Muscle layer of duodenum (tissue), 2 donors: ENCODE measurements at regions not wholly inside any gene's neighbourhood (a gene's known extent, or its start where the extent isn't known, plus 50 kb on each side); places are given as distances from the start of the nearest gene placed in this dataset.
"Not testable (repeated sequence)": the region's sequence is repeated elsewhere in the genome, so short reads cannot be mapped to it uniquely, and the experiment has no call there.

Experiments used
- H3K27ac ChIP-seq: one replicate; pipeline ENCODE4 v1.7.0; 2013; ENCODE audit warnings: mild to moderate bottlenecking, low read length
- H3K27me3 ChIP-seq: one replicate; pipeline ENCODE4 v1.7.0; 2013; ENCODE audit warnings: low read depth, mild to moderate bottlenecking, control low read depth, low read length
- H3K36me3 ChIP-seq, 2 donors: one replicate each; pipeline ENCODE4 v1.7.0; 2013; ENCODE audit warnings: low read length in 2 of 2, control low read depth in 1 of 2, mild to moderate bottlenecking in 1 of 2; ENCODE audit not compliant: insufficient read depth in 2 of 2, control insufficient read depth in 1 of 2
- H3K4me1 ChIP-seq, 2 donors: one replicate each; pipeline ENCODE4 v1.7.0; 2013; ENCODE audit warnings: low read length in 2 of 2, mild to moderate bottlenecking in 2 of 2, control low read depth in 1 of 2, moderate library complexity in 1 of 2; ENCODE audit not compliant: insufficient read depth in 2 of 2, control insufficient read depth in 1 of 2
- H3K4me3 ChIP-seq, 2 donors: one replicate each; pipeline ENCODE4 v1.7.0; 2013; ENCODE audit warnings: low read length in 2 of 2, low read depth in 1 of 2, mild to moderate bottlenecking in 1 of 2
- H3K9me3 ChIP-seq, 2 donors: one replicate each; pipeline ENCODE4 v1.7.0; 2013; ENCODE audit warnings: low read length in 2 of 2, control low read depth in 1 of 2, mild to moderate bottlenecking in 1 of 2; ENCODE audit not compliant: control insufficient read depth in 1 of 2
- donor health status: healthy.

GRCh38 chr6:15147827-15148226 lies 98.0 kb upstream of the JARID2 start:
- peaks cover 0 to 8% of the 10 kb centered on the region in 2 donors for H3K4me1 ChIP-seq
- H3K36me3 ChIP-seq = no peaks in the 10 kb centered on the region
- no peak overlapping the region for H3K27ac ChIP-seq
- no peak overlapping the region for H3K4me3 ChIP-seq
- no peaks in the 10 kb centered on the region for H3K9me3 ChIP-seq
- no peaks in the 10 kb centered on the region for H3K27me3 ChIP-seq

GRCh38 chr6:15148356-15148946 lies 97.4 kb upstream of the JARID2 start:
- Histone ChIP-seq H3K9me3 (no peaks in the 10 kb centered on the region), H3K4me3 (no peak overlapping the region), H3K27ac (no peak overlapping the region), H3K27me3 (no peaks in the 10 kb centered on the region), H3K36me3 (no peaks in the 10 kb centered on the region), H3K4me1 (peaks cover 0 to 8% of the 10 kb centered on the region in 2 donors)

GRCh38 chr6:15150207-15150606 lies 95.7 kb upstream of the JARID2 start:
- H3K27me3 ChIP-seq = no peaks in the 10 kb centered on the region
- H3K4me1 ChIP-seq = peaks cover 0 to 8% of the 10 kb centered on the region in 2 donors
- no peaks in the 10 kb centered on the region for H3K9me3 ChIP-seq
- no peak overlapping the region for H3K4me3 ChIP-seq
- no peaks in the 10 kb centered on the region for H3K36me3 ChIP-seq
- no peak overlapping the region for H3K27ac ChIP-seq

GRCh38 chr6:15152700-15153099 lies 93.2 kb upstream of the JARID2 start:
- H3K9me3 ChIP-seq = no peaks in the 10 kb centered on the region
- no peaks in the 10 kb centered on the region for H3K27me3 ChIP-seq
- H3K4me3 ChIP-seq = no peak overlapping the region
- H3K27ac ChIP-seq = no peak overlapping the region
- H3K4me1 ChIP-seq = peaks cover 0 to 8% of the 10 kb centered on the region in 2 donors
- H3K36me3 ChIP-seq = no peaks in the 10 kb centered on the region

GRCh38 chr6:15153191-15153590 lies 92.7 kb upstream of the JARID2 start:
- Histone ChIP-seq H3K9me3 (no peaks in the 10 kb centered on the region), H3K36me3 (no peaks in the 10 kb centered on the region), H3K4me1 (peaks cover 0 to 6% of the 10 kb centered on the region in 2 donors), H3K4me3 (no peak overlapping the region), H3K27me3 (no peaks in the 10 kb centered on the region), H3K27ac (no peak overlapping the region)

GRCh38 chr6:15157479-15157878 lies 88.4 kb upstream of the JARID2 start:
- H3K4me1 ChIP-seq = no peaks in the 10 kb centered on the region

GRCh38 chr6:15158821-15159619 lies 86.8 kb upstream of the JARID2 start:
- Histone ChIP-seq H3K9me3 (no peaks in the 10 kb centered on the region), H3K4me3 (no peak overlapping the region), H3K4me1 (no peaks in the 10 kb centered on the region), H3K36me3 (no peaks in the 10 kb centered on the region), H3K27ac (no peak overlapping the region), H3K27me3 (no peaks in the 10 kb centered on the region)

More at GRCh38 chr6:15157479-15157878, 88.4 kb upstream of the JARID2 start:
- no peak overlapping the region for H3K27ac ChIP-seq
- H3K27me3 ChIP-seq = no peaks in the 10 kb centered on the region
- H3K4me3 ChIP-seq = no peak overlapping the region
- no peaks in the 10 kb centered on the region for H3K9me3 ChIP-seq
- H3K36me3 ChIP-seq = no peaks in the 10 kb centered on the region

- no peaks in the 10 kb centered on the region for H3K4me1 ChIP-seq
- no peaks in the 10 kb centered on the region for H3K36me3 ChIP-seq
- no peaks in the 10 kb centered on the region for H3K9me3 ChIP-seq
- no peaks in the 10 kb centered on the region for H3K27me3 ChIP-seq
- H3K27ac ChIP-seq = no peak overlapping the region
- no peak overlapping the region for H3K4me3 ChIP-seq
Observed at GRCh38 chr6:15160812-15161211, 85.1 kb upstream of the JARID2 start.

- not testable (repeated sequence) for H3K27ac ChIP-seq, H3K27me3 ChIP-seq, H3K4me1 ChIP-seq, H3K4me3 ChIP-seq, H3K36me3 ChIP-seq, H3K9me3 ChIP-seq
Observed at GRCh38 chr6:15164855-15165254, 81.0 kb upstream of the JARID2 start.

GRCh38 chr6:15166121-15166520 lies 79.7 kb upstream of the JARID2 start:
- H3K27me3 ChIP-seq = no peaks in the 10 kb centered on the region
- no peaks in the 10 kb centered on the region for H3K36me3 ChIP-seq
- no peak overlapping the region for H3K4me3 ChIP-seq
- H3K27ac ChIP-seq = no peak overlapping the region
- H3K4me1 ChIP-seq = no peaks in the 10 kb centered on the region
- H3K9me3 ChIP-seq = no peaks in the 10 kb centered on the region

- H3K4me1 ChIP-seq = no peaks in the 10 kb centered on the region
- no peaks in the 10 kb centered on the region for H3K27me3 ChIP-seq
- H3K36me3 ChIP-seq = no peaks in the 10 kb centered on the region
- no peaks in the 10 kb centered on the region for H3K9me3 ChIP-seq
- H3K4me3 ChIP-seq = no peak overlapping the region
- no peak overlapping the region for H3K27ac ChIP-seq
Observed at GRCh38 chr6:15170126-15170525, 75.7 kb upstream of the JARID2 start.

- H3K9me3 ChIP-seq = no peaks in the 10 kb centered on the region
- H3K27me3 ChIP-seq = no peaks in the 10 kb centered on the region
- no peaks in the 10 kb centered on the region for H3K4me1 ChIP-seq
- no peak overlapping the region for H3K27ac ChIP-seq
- no peak overlapping the region for H3K4me3 ChIP-seq
- H3K36me3 ChIP-seq = no peaks in the 10 kb centered on the region
Observed at GRCh38 chr6:15171026-15171425, 74.8 kb upstream of the JARID2 start.
